GM12878 (cell line): ENCODE measurements at regions not wholly inside any gene's neighbourhood (a gene's known extent, or its start where the extent isn't known, plus 50 kb on each side); places are given as distances from the start of the nearest gene placed in this dataset.

Source experiments
- ATAC-seq: fragments of 200-7000 bp; cut with Tn5 transposase; 3 replicates; pipeline ENCODE4 v1.9.1; 2020; ENCODE audit warnings: mild to moderate bottlenecking, moderate library complexity
- BruUV-seq: library from RNA; stranded (reverse); fragments of 400-500 nt; replicated peaks from 2 replicates; lab custom pipeline; 2021; lab: Mats Ljungman, UMichigan
- CTCF ChIA-PET: fragments of 300-600 bp; sonication (Branson Sonifier 250); formaldehyde crosslinking; extraction: SDS; loops from one replicate; lab custom pipeline; 2021; ENCODE audit warnings: inconsistent platforms; lab: Yijun Ruan, JAX
- POLR2A ChIA-PET: fragments of 350-600 bp; formaldehyde crosslinking; extraction: SDS; loops from one replicate; lab custom pipeline; 2021; ENCODE audit warnings: inconsistent platforms; lab: Charles Lee
- RAD21 ChIA-PET: fragments of 300-600 bp; sonication (Branson Sonifier 250); formaldehyde crosslinking; loops from one replicate; lab custom pipeline; 2023; ENCODE audit warnings: antibody characterized with exemption; ENCODE audit not compliant: unreplicated experiment; lab: Charles Lee
- SMC1A ChIA-PET: fragments of 300-600 bp; sonication (Branson Sonifier 250); formaldehyde crosslinking; loops from one replicate; lab custom pipeline; 2023; ENCODE audit not compliant: unreplicated experiment, uncharacterized antibody; lab: Charles Lee
- DNase-seq: peaks from one replicate; pipeline ENCODE4 v3.0.0-alpha.2; 2011; ENCODE audit warnings: low read depth, low spot score
- FAIRE-seq: peaks from 3 replicates; lab custom pipeline; 2011; peaks lifted over from hg19 to GRCh38; lab: Jason Lieb, UNC
- H2AFZ ChIP-seq: 2 replicates; pipeline ENCODE4 v1.6.0; 2011; ENCODE audit warnings: low read depth, low read length, control low read depth; ENCODE audit not compliant: control insufficient read depth
- H3K27ac ChIP-seq: 2 replicates; pipeline ENCODE4 v1.5.1; 2011; ENCODE audit warnings: control low read depth; ENCODE audit not compliant: control insufficient read depth, insufficient read depth
- H3K27me3 ChIP-seq, 2 experiments: replicated peaks in 1 of 2; 2 replicates each; pipeline versions ENCODE4 v1.6.0 to v1.6.1; 2011; ENCODE audit warnings: low read length in 1 of 2; ENCODE audit not compliant: control insufficient read depth in 2 of 2, insufficient read depth in 2 of 2
- H3K36me3 ChIP-seq, 2 experiments: 2 replicates each; pipeline ENCODE4 v1.5.1; 2011; ENCODE audit warnings: low read length in 1 of 2; ENCODE audit not compliant: control insufficient read depth in 2 of 2, insufficient read depth in 2 of 2
- H3K4me1 ChIP-seq: 2 replicates; pipeline ENCODE4 v1.6.1; 2011; ENCODE audit warnings: mild to moderate bottlenecking, low read length, moderate library complexity, mixed read lengths; ENCODE audit not compliant: control insufficient read depth, insufficient read depth
- H3K4me2 ChIP-seq: 2 replicates; pipeline ENCODE4 v1.6.0; 2011; ENCODE audit warnings: control low read depth; ENCODE audit not compliant: control insufficient read depth, insufficient read depth
- H3K4me3 ChIP-seq: fragments of 200-600 bp; sonication (generic); 2 replicates; pipeline ENCODE4 v1.5.1; 2016
- H3K79me2 ChIP-seq: 2 replicates; pipeline ENCODE4 v1.6.0; 2011; ENCODE audit warnings: low read length; ENCODE audit not compliant: control insufficient read depth, insufficient read depth
- H3K9ac ChIP-seq: 2 replicates; pipeline ENCODE4 v1.8.0; 2011; ENCODE audit warnings: low read length, control low read depth, mixed read lengths; ENCODE audit not compliant: control insufficient read depth, insufficient read depth
- H3K9me3 ChIP-seq: replicated peaks from 3 replicates; pipeline ENCODE4 v1.5.1; 2011; ENCODE audit warnings: mild to moderate bottlenecking, low read length; ENCODE audit not compliant: control insufficient read depth, insufficient read depth
- H4K20me1 ChIP-seq: 2 replicates; pipeline ENCODE4 v1.6.0; 2011; ENCODE audit not compliant: control insufficient read depth, insufficient read depth
- BHLHE40 ChIP-seq, 2 experiments: fragments of 450-650 bp in 1 of 2; IDR thresholded peaks; 2 replicates each; pipeline ENCODE4 v1.6.1; 2011 to 2017; ENCODE audit warnings: low read depth in 2 of 2, borderline replicate concordance in 1 of 2, improper control_type of control experiment in 1 of 2, low read length in 1 of 2, mild to moderate bottlenecking in 1 of 2
- CBX3 ChIP-seq: fragments of 200-600 bp; sonication (generic); IDR thresholded peaks from 2 replicates; pipeline ENCODE4 v1.6.1; 2016; ENCODE audit warnings: low read depth, borderline replicate concordance
- CHD4 ChIP-seq: fragments of 200-600 bp; sonication (generic); IDR thresholded peaks from 2 replicates; pipeline ENCODE4 v1.6.1; 2016; ENCODE audit warnings: mild to moderate bottlenecking
- EZH2 ChIP-seq: IDR thresholded peaks from 2 replicates; pipeline ENCODE4 v1.6.1; 2012; ENCODE audit warnings: low read depth, mild to moderate bottlenecking, control low read depth, inconsistent platforms, low read length, borderline replicate concordance; ENCODE audit not compliant: control insufficient read depth
- NBN ChIP-seq: fragments of 450-650 bp; IDR thresholded peaks from 2 replicates; pipeline ENCODE4 v1.6.1; 2016
- RB1 ChIP-seq: fragments of 450-650 bp; formaldehyde crosslinking; IDR thresholded peaks from 2 replicates; pipeline ENCODE4 v1.6.1; 2017; ENCODE audit warnings: mild to moderate bottlenecking, borderline replicate concordance
- RCOR1 ChIP-seq: conservative IDR thresholded peaks from 2 replicates; pipeline ENCODE4 v1.6.1; 2012; ENCODE audit warnings: low read depth, low read length, improper control_type of control experiment
- SIN3A ChIP-seq: IDR thresholded peaks from 2 replicates; pipeline ENCODE4 v1.6.1; 2012; ENCODE audit warnings: low read depth, low read length, improper control_type of control experiment
- SREBF2 ChIP-seq: IDR thresholded peaks from 2 replicates; pipeline ENCODE4 v1.6.1; 2012; ENCODE audit warnings: mild to moderate bottlenecking, low read length
- SRF ChIP-seq, 2 experiments: IDR thresholded peaks; 2 replicates each; pipeline ENCODE4 v1.6.1; 2011; ENCODE audit warnings: low read depth in 2 of 2, low read length in 2 of 2, mild to moderate bottlenecking in 1 of 2, moderate library complexity in 1 of 2
- WRNIP1 ChIP-seq: IDR thresholded peaks from 2 replicates; pipeline ENCODE4 v1.6.1; 2011; ENCODE audit warnings: low read depth, low read length, improper control_type of control experiment, borderline replicate concordance
- ZBED1 ChIP-seq: IDR thresholded peaks from 2 replicates; pipeline ENCODE4 v1.6.1; 2016; ENCODE audit warnings: borderline replicate concordance
- ZNF207 ChIP-seq: fragments of 450-650 bp; IDR thresholded peaks from 2 replicates; pipeline ENCODE4 v1.6.1; 2014; ENCODE audit warnings: antibody characterized with exemption, mild to moderate bottlenecking, borderline replicate concordance
- ZZZ3 ChIP-seq: IDR thresholded peaks from 2 replicates; pipeline ENCODE4 v1.6.1; 2011; ENCODE audit warnings: low read depth; ENCODE audit not compliant: control insufficient read depth, insufficient read length
- whole genome bisulfite sequencing: methylation state at CpG from one replicate; pipeline ENCODE4 v1.1.6; 2016; ENCODE audit warnings: low lambda C conversion rate; ENCODE audit not compliant: insufficient replicate concordance, insufficient coverage; ENCODE audit errors: missing lambda C conversion rate; 5-methylcytosine and 5-hydroxymethylcytosine counted together
- in situ Hi-C: fragments of 300-500 bp; cut with MboI; formaldehyde crosslinking; loops from 9 replicates; pipeline ENCODE4 v1.14.3; 2018; ENCODE audit warnings: mixed read lengths
- intact Hi-C: fragments of 100-400 bp; cut with micrococcal nuclease; formaldehyde crosslinking; loops from one replicate; pipeline ENCODE4 v1.14.2; 2022; ENCODE audit not compliant: unreplicated experiment
- TF ChIP-seq, protein P1 (sequence below): IDR thresholded peaks from 2 replicates; pipeline ENCODE4 v1.6.1; 2011; ENCODE audit warnings: mild to moderate bottlenecking, low read depth, low read length, moderate library complexity; ENCODE audit not compliant: insufficient replicate concordance
- TF ChIP-seq, protein P2 (sequence below): fragments of 450-650 bp; IDR thresholded peaks from 2 replicates; pipeline ENCODE4 v1.6.1; 2018; ENCODE audit warnings: mild to moderate bottlenecking, low read depth, moderate library complexity; ENCODE audit not compliant: partially characterized antibody
- TF ChIP-seq, protein P3 (sequence below): IDR thresholded peaks from 2 replicates; pipeline ENCODE4 v1.6.1; 2011; ENCODE audit warnings: borderline replicate concordance, low read depth, mild to moderate bottlenecking, moderate library complexity, mixed read lengths, low read length; ENCODE audit not compliant: insufficient read depth; ENCODE audit errors: extremely low read length

DNA sequence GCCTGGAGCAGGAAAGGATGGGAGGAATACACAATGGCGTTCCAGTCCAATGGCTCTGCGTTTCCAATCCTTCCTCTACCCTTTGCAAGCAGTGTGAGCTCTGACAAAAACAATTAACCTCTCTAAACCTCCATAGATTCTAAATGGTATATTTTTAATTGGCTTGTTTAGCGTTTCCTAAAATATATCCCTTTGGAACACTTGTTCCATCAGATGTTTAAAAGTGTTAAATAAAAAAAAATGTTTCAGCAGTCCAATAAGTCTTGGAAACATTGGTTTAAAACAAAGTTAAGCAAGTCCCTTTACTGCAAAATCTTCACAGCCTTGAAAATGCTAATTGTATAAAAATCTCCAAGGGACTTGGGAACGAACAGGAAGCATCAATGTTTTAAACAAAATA lies 432.3 kb upstream of the ARRDC4 start:
- Histone ChIP-seq H3K27ac (no peak overlapping the region), H3K36me3 (no peaks in the 10 kb centered on the region), H3K4me2 (no peak overlapping the region), H3K4me3 (no peak overlapping the region), H3K9me3 (no peaks in the 10 kb centered on the region), H3K9ac (no peak overlapping the region), H2AFZ (no peak overlapping the region), H3K79me2 (no peaks in the 10 kb centered on the region), H3K4me1 (no peaks in the 10 kb centered on the region), H3K27me3 (no peaks in the 10 kb centered on the region), H4K20me1 (no peaks in the 10 kb centered on the region)
- RAD21 ChIA-PET: no interaction called here
- intact Hi-C loops (no loop called here), in situ Hi-C loops (no loop called here)
- CTCF ChIA-PET: no interaction called here
- FAIRE-seq: no peak
- DNase-seq: no peak
- POLR2A ChIA-PET: no interaction called here
- SMC1A ChIA-PET: no interaction called here
- no peak for ATAC-seq
- 2% methylated on average over 4 of the region's 4 CpGs for WGBS
- no TSS peak for BruUV-seq
- TF ChIP-seq BHLHE40 (IDR thresholded peaks at IDR 0.05; ENCODE audit: borderline replicate concordance in 1 of 2, low read depth in 2 of 2, low read length in 1 of 2) (no peak), ZNF207 (no peak), ZZZ3 (no peak), CHD4 (no peak), SRF (IDR thresholded peaks at IDR 0.05; ENCODE audit: low read depth in 2 of 2, low read length in 2 of 2) (no peak), EZH2 (no peak), ZBED1 (no peak), SIN3A (no peak), NBN (no peak), WRNIP1 (no peak), SREBF2 (no peak), CBX3 (no peak), RB1 (no peak), RCOR1 (no peak)
- TF ChIP-seq, protein P1, sequence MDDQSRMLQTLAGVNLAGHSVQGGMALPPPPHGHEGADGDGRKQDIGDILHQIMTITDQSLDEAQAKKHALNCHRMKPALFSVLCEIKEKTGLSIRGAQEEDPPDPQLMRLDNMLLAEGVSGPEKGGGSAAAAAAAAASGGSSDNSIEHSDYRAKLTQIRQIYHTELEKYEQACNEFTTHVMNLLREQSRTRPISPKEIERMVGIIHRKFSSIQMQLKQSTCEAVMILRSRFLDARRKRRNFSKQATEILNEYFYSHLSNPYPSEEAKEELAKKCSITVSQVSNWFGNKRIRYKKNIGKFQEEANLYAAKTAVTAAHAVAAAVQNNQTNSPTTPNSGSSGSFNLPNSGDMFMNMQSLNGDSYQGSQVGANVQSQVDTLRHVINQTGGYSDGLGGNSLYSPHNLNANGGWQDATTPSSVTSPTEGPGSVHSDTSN: no peak
- TF ChIP-seq, protein P2, sequence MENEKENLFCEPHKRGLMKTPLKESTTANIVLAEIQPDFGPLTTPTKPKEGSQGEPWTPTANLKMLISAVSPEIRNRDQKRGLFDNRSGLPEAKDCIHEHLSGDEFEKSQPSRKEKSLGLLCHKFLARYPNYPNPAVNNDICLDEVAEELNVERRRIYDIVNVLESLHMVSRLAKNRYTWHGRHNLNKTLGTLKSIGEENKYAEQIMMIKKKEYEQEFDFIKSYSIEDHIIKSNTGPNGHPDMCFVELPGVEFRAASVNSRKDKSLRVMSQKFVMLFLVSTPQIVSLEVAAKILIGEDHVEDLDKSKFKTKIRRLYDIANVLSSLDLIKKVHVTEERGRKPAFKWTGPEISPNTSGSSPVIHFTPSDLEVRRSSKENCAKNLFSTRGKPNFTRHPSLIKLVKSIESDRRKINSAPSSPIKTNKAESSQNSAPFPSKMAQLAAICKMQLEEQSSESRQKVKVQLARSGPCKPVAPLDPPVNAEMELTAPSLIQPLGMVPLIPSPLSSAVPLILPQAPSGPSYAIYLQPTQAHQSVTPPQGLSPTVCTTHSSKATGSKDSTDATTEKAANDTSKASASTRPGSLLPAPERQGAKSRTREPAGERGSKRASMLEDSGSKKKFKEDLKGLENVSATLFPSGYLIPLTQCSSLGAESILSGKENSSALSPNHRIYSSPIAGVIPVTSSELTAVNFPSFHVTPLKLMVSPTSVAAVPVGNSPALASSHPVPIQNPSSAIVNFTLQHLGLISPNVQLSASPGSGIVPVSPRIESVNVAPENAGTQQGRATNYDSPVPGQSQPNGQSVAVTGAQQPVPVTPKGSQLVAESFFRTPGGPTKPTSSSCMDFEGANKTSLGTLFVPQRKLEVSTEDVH: no peak
- TF ChIP-seq, protein P3, sequence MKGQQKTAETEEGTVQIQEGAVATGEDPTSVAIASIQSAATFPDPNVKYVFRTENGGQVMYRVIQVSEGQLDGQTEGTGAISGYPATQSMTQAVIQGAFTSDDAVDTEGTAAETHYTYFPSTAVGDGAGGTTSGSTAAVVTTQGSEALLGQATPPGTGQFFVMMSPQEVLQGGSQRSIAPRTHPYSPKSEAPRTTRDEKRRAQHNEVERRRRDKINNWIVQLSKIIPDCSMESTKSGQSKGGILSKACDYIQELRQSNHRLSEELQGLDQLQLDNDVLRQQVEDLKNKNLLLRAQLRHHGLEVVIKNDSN: no peak
